Activated T-helper 9 cell treated with anti-CD3 and anti-CD28 coated beads, Interleukin-2, amount 50 U/mL, for 16 hours (primary cell): ENCODE measurements at regions not wholly inside any gene's neighbourhood (a gene's known extent, or its start where the extent isn't known, plus 50 kb on each side); places are given as distances from the start of the nearest gene placed in this dataset.

Experiments
- DNase-seq: peaks from one replicate; pipeline ENCODE4 v3.0.0-alpha.2; 2020; ENCODE audit warnings: low read depth

DNA sequence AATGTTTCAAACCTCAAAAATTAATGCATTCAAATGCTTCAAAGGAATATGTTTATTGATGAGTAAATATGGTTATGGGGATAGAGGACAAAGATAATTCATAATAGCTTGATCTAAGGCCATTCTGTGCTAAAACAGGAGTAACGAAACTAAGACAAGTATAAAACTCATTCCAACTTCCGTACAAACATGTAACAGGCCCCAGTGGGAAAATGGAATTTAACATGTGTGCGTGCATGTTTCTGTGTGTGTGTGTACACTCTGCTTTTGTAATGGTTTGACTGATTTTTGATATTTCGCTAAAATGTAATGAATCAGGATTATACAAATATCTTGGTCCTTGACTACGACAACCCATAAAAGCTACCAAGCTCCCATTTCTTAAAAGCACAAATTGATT is 91.0 kb downstream of the KLF12 start:
- DNase-seq, result no peak

GRCh38 chr13:74040200-74040599 is 94.0 kb downstream of the KLF12 start:
- DNase-seq, result no peak

DNA sequence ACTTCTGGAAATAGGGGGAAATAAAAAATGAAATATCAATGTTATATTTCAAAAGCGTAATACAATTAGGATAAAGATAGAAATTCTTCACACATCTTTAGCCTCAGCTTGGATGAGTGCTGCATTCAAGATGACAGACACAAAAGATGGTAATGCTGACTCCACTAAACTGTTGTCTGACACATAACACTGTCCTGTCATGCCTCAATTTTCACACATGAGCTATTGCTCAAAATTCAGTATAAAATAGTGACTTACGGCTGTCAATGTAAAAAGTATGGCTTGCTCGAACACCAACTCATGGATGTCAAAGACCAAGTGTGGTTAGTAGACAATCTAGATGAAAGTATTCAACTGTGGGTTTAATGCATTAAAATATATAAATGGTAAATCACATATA is 94.5 kb downstream of the KLF12 start:
- no peak for DNase-seq

DNA sequence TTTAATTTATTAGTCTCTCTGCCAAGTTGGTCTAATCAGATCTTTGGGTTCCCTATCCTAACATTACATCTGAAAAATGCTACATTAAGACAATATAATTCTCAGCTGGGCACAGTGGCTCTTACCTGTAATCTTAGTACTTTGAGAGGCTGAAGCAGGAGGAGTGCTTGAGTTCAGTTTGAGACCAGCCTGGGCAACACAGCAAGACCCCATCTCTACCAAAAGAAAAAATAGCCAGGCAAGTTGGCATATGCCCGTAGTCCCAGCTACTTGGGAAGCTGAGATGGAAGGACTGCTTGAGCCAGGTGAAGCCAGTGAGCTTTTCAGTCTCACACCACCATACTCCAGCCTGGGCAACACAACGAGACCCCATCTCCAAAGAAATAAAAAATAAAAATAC is 95.0 kb downstream of the KLF12 start:
- DNase-seq, result no peak

- no peak for DNase-seq
Observed at GRCh38 chr13:74037762-74038161, 96.4 kb downstream of the KLF12 start.

DNA sequence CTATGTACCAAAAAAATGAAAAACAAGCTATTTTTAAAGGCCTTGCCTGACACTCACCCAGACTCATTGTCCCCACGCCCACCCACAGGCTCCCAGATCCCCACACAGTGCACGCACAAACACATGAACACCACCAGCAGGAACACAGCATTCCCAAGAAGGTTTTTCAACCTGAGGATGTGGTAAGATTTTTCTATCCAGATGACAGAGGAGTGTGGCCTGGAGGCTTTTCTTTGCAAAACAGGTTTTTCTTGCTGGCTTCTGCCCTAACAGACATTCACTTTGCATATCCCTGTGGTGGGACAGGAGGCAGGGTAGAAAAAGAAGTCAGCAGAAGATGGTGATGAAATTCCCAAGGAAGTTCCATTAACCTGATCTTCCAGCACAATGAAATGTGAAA is 97.8 kb downstream of the KLF12 start:
- no peak for DNase-seq

GRCh38 chr13:74035896-74036295 is 98.3 kb downstream of the KLF12 start:
- no peak for DNase-seq

- DNase-seq, result no peak
Observed at GRCh38 chr13:74032325-74032724, 101.9 kb downstream of the KLF12 start.

GRCh38 chr13:74027161-74027779 is 106.9 kb downstream of the KLF12 start:
- no peak for DNase-seq

DNA sequence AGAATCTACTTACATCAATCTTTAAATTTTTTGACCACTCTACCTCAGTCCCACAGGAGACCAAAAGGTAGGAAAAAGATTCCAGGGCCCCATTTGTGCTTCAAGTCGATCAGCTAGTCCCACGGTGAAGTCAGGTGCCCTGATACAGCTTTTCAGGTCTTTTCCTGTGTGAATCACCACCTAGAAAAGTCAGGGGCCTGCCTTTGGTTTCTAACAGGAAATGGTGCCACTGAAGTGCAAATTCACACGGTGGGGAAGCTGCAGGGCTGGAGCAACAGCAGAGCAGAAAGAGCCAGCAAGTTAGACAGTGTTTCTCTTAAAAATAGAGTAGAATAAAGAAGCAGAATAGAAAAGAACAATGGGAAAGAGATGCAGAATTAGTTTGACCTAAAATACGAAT is 107.5 kb downstream of the KLF12 start:
- peak; percentile 49 for DNase-seq

- no peak for DNase-seq
Observed at GRCh38 chr13:74025369-74025768, 108.8 kb downstream of the KLF12 start.

DNA sequence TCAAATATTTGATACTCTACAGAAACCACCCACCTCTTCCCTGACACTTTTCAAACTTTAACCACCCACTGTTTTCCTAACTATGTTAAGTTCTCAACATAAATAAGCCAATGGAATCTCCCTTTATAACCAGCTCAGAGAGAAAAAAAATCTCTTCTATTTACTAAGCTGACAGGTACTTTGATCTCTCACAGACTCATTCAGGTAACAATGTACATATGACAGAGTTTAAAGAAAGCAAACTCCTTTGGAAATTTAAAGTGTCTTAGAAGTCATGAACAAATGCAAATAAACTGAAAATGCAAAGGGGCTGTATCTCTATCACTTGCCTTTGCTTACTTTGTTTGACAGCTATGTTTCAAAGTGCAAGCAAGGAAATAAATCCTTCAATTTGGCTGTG is 109.3 kb downstream of the KLF12 start:
- DNase-seq, result no peak

GRCh38 chr13:74024314-74024713 is 109.9 kb downstream of the KLF12 start:
- no peak for DNase-seq

- no peak for DNase-seq
Observed at GRCh38 chr13:74023484-74023883, 110.7 kb downstream of the KLF12 start.

GRCh38 chr13:74021505-74021904 is 112.7 kb downstream of the KLF12 start:
- DNase-seq, result no peak

- no peak for DNase-seq
Observed at GRCh38 chr13:74018062-74018431, 116.2 kb downstream of the KLF12 start.

DNA sequence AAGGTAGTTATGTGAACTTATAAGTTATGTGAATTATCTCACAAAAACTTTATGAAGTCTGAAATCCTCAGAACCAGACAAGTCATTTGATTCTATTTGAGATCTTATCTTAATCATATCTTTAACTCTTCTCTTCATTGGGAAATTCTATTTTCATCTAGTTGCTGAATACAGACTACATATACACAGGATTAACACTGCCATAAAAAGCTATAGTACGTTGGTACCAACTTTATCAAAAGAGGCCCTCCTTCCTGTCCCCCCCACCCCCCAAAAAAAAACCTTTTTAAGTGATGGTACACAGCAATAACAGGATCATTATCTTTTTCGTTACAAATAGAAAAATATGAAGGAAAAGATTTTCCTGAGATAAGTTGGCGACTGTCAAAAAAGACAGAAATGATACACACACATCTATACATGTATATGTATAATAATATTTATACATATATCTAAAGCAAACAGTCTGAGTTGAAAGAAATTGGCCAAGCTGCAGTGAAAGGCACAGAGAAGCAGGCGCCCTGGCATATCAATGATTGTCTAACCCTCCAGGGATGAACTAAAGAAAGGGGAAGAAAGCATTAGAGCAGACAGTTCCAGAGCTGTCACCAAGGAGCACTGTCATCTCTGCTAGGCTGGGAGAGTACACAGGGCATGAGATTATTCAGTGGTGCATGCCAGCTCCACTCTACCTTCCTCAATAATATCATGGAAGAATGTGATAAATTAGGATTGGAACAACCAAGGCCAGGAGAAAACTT is 116.7 kb downstream of the KLF12 start:
- no peak for DNase-seq

GRCh38 chr13:74015137-74015536 is 119.1 kb downstream of the KLF12 start:
- no peak for DNase-seq

- no peak for DNase-seq
Observed at GRCh38 chr13:74009100-74009668, 125.0 kb downstream of the KLF12 start.

GRCh38 chr13:74006666-74007065 is 127.5 kb downstream of the KLF12 start:
- no peak for DNase-seq

DNA sequence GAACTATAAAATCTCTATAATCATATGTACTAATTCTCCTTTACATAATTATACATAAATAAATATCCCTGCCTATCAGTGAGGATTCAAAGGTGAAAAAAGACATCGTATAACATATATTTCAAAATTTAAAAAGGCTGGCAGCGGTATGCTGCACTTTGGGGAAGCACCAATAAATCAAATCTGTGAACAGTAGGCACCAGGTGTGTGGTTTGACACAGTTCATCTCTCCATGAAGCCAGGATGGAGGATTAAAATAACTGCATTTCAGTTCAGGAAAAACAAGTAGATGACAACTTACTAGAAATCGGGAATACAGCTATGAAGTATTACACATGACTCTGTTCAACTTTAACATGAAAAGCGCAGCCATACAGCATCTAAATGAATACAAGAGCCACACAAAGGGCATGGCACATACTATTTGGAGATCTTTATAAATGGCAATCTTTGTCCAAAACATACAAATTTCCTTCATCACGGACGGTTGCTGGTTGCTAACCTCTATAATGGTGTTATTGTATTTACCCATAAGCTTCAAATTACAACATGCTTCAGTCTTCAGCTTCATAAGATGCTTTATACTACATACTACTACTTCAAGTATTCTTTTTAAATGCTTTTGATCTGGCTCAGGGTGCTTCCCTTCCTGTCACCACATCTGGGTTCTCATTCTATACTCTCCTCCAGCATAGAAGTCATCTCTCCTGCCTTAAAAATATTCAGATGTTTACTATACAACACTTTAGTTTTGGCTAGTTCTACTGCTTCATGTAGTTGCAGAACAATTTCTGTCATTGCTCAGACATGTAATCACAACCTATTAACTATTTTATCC is 128.7 kb downstream of the KLF12 start:
- DNase-seq, result no peak

DNA sequence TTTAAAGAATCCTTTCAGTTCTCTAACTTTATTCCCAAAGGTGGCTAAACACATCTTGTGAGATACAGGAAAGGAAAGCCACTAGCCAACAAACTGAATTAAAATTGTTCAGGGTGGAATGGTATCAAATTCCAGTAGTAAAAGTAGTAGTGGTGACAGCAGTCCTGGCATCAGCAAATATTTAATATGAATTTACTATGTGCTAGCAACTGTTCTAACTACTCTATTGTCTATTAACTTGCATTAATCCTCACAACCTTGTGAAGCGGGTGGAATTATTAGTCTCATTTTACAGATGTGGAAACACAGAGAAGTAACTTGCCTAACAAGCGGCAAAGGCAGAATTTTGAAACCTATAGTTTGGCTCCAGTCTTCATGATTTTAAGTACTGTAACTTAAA is 130.1 kb downstream of the KLF12 start:
- DNase-seq, result no peak

DNA sequence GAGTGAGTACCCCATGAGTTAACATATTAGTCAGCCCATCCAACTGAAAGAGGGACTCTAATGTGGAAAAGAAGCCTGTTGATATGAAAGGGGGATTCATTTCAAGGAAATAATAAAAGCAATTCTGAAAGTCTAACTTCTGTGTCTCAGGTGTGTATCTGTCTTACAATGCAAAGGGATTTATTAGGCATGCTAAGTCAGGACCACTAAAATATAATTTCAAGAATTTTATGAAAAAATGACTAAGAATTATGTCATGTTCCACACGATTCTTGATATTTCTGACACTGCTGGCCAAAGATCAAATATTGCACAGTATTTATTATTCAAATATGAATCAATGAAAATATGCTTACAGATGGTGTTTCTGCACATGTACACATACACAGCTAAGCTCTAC is 130.8 kb downstream of the KLF12 start:
- DNase-seq, result no peak
